Ascending aorta (tissue), 2 donors: ENCODE measurements at regions not wholly inside any gene's neighbourhood (a gene's known extent, or its start where the extent isn't known, plus 50 kb on each side); places are given as distances from the start of the nearest gene placed in this dataset.
A peak's percentile ranks its signal among the peaks of the same experiment; 100 is the strongest.

ENCODE experiments used
- DNase-seq, 2 donors: peaks; one replicate each; pipeline ENCODE4 v3.0.0-alpha.2; 2019; ENCODE audit warnings: low spot score in 2 of 2
- H3K27ac ChIP-seq, 2 donors: fragments of 200-600 bp; sonication (generic); one replicate each; pipeline ENCODE4 v1.5.1; 2016 to 2017; ENCODE audit warnings: mild to moderate bottlenecking in 1 of 2
- H3K27me3 ChIP-seq: fragments of 200-600 bp; sonication (generic); one replicate; pipeline ENCODE4 v1.5.1; 2017
- H3K36me3 ChIP-seq, 2 donors: fragments of 200-600 bp; sonication (generic); one replicate each; pipeline ENCODE4 v1.5.1; 2016
- H3K4me1 ChIP-seq, 2 donors: fragments of 200-600 bp; sonication (generic); one replicate each; pipeline ENCODE4 v1.5.1; 2016 to 2017; ENCODE audit warnings: mild to moderate bottlenecking in 1 of 2
- H3K4me3 ChIP-seq, 2 donors: fragments of 200-600 bp; sonication (generic); one replicate each; pipeline ENCODE4 v1.5.1; 2016 to 2017; ENCODE audit warnings: mild to moderate bottlenecking in 1 of 2
- H3K9me3 ChIP-seq, 2 donors: fragments of 200-600 bp; sonication (generic); one replicate each; pipeline ENCODE4 v1.5.1; 2016
- CTCF ChIP-seq, 3 experiments: fragments of 200-600 bp in 2 of 3; fragments of 450-650 bp in 1 of 3; sonication (generic) in 2 of 3; IDR thresholded peaks; one replicate each; pipeline ENCODE4 v1.5.1; 2016 to 2019; ENCODE audit warnings: antibody characterized with exemption in 3 of 3, mild to moderate bottlenecking in 1 of 3, moderate library complexity in 1 of 3
- intact Hi-C: fragments of 100-400 bp; cut with DNase I; formaldehyde crosslinking; loops from one replicate; pipeline ENCODE4 v1.15.1; 2023

GRCh38 chr15:94607176-94607654, 375.9 kb downstream of the MCTP2 start:
- DNase-seq: peak in 1 of 2 donors; percentile 62
- Histone ChIP-seq H3K27ac (no peak overlapping the region), H3K27me3 (no peaks in the 10 kb centered on the region), H3K9me3 (no peaks in the 10 kb centered on the region), H3K36me3 (no peaks in the 10 kb centered on the region), H3K4me3 (no peak overlapping the region), H3K4me1 (no peaks in the 10 kb centered on the region)
- no peak for TF ChIP-seq CTCF (IDR thresholded peaks at IDR 0.05)
- intact Hi-C loops: no loop called here

DNA sequence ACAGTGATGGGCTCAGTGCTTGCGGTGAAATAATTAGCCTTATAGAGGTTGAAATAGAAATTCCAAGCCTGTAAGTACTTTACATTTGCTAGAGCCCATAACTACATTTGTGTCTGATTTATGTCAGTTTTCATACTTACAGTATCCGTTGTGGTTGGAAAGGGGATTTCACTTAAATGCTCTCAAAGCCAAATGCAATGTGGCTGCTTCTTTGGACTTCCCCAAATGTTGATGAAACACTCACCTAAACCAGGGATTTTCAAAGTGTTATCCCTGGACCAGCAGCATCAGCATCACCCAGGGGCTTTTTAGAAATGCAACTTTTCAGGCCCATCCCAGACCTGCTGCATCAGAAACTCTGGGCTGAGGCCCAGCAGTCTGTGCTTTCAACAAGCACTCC, 378.7 kb downstream of the MCTP2 start:
- Histone ChIP-seq H3K4me1 (no peaks in the 10 kb centered on the region), H3K27me3 (no peaks in the 10 kb centered on the region), H3K4me3 (no peak overlapping the region), H3K27ac (no peak overlapping the region), H3K36me3 (no peaks in the 10 kb centered on the region), H3K9me3 (no peaks in the 10 kb centered on the region)
- TF ChIP-seq CTCF (IDR thresholded peaks at IDR 0.05): no peak
- intact Hi-C loops: no loop called here
- DNase-seq: no peak

- H3K27ac ChIP-seq: no peak overlapping the region
- no peak for DNase-seq
- H3K9me3 ChIP-seq: no peaks in the 10 kb centered on the region
- H3K27me3 ChIP-seq: no peaks in the 10 kb centered on the region
- intact Hi-C loops: no loop called here
- H3K36me3 ChIP-seq: no peaks in the 10 kb centered on the region
- no peaks in the 10 kb centered on the region for H3K4me1 ChIP-seq
- no peak overlapping the region for H3K4me3 ChIP-seq
- TF ChIP-seq CTCF (IDR thresholded peaks at IDR 0.05): no peak
Observed at GRCh38 chr15:94610485-94610884, 379.1 kb downstream of the MCTP2 start.

DNA sequence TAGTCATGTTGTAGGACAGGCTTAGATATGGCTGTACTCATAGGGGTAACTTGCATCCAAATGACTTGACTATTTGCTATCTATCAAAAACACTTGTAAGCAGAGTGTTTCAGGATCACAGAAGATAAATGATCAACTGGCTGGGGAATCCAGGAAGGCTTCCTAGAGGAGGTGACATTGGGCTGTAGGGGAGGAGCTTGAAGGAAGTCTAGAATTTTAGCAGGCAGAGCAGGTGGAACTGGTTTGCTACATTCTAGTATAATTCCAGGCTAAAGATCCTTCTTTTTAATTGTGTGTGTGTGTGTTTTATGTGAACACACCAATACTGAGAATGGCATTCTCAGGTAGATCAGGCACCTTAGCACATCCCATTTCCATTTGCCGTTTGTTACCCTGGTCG, 380.3 kb downstream of the MCTP2 start:
- no peak for TF ChIP-seq CTCF (IDR thresholded peaks at IDR 0.05)
- Histone ChIP-seq H3K36me3 (no peaks in the 10 kb centered on the region), H3K27ac (no peak overlapping the region), H3K4me1 (no peaks in the 10 kb centered on the region), H3K27me3 (no peaks in the 10 kb centered on the region), H3K4me3 (no peak overlapping the region), H3K9me3 (no peaks in the 10 kb centered on the region)
- intact Hi-C loops: no loop called here
- DNase-seq: no peak

DNA sequence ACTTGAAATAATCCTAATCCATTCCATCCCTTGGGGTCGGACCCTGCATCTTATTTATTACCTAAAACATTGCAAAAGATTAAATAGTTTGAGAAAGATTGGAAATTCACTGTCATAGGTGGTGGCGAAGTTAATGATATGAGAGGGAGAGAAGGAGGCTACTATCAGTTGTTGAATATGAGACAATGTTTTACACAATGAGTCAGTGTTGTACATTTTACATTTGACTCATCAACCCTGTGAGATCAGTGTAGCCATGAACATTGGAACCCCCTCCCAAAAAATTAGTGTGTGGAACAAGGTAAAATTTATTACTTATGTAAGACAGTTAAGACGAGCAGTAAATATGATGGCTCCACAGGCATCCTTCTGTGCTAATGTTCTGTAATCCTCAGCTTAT, 384.3 kb downstream of the MCTP2 start:
- H3K27ac ChIP-seq: no peak overlapping the region
- H3K4me3 ChIP-seq: no peak overlapping the region
- H3K36me3 ChIP-seq: no peaks in the 10 kb centered on the region
- no peaks in the 10 kb centered on the region for H3K4me1 ChIP-seq
- intact Hi-C loops: no loop called here
- DNase-seq: no peak
- H3K27me3 ChIP-seq: no peaks in the 10 kb centered on the region
- no peak for TF ChIP-seq CTCF (IDR thresholded peaks at IDR 0.05)
- no peaks in the 10 kb centered on the region for H3K9me3 ChIP-seq

GRCh38 chr15:94620632-94621031, 389.3 kb downstream of the MCTP2 start:
- no peak for TF ChIP-seq CTCF (IDR thresholded peaks at IDR 0.05)
- no peak overlapping the region for H3K4me3 ChIP-seq
- intact Hi-C loops: no loop called here
- DNase-seq: no peak
- H3K36me3 ChIP-seq: no peaks in the 10 kb centered on the region
- H3K27me3 ChIP-seq: no peaks in the 10 kb centered on the region
- no peaks in the 10 kb centered on the region for H3K4me1 ChIP-seq
- no peak overlapping the region for H3K27ac ChIP-seq
- no peaks in the 10 kb centered on the region for H3K9me3 ChIP-seq
